OCI-LY3 (cell line): ENCODE measurements at regions not wholly inside any gene's neighbourhood (a gene's known extent, or its start where the extent isn't known, plus 50 kb on each side); places are given as distances from the start of the nearest gene placed in this dataset.

Source experiments
- CTCF ChIP-seq: fragments of 200-600, 300-600 bp; sonication (generic); IDR thresholded peaks from 2 replicates; pipeline ENCODE4 v1.5.1; 2014; ENCODE audit warnings: antibody characterized with exemption, low read length, low read depth
- EZH2phosphoT487 ChIP-seq: fragments of 200-600 bp; shearing (Covaris generic); IDR thresholded peaks from 2 replicates; pipeline ENCODE4 v1.6.1; 2018; ENCODE audit warnings: antibody characterized with exemption, mixed run types, low read depth

- TF ChIP-seq CTCF = no peak
- TF ChIP-seq EZH2phosphoT487 = no peak
These were observed 402.1 kb downstream of the DIRAS2 start for GRCh38 chr9:90240541-90240940.
